ENCODE measurements at regions not wholly inside any gene's neighbourhood (a gene's known extent, or its start where the extent isn't known, plus 50 kb on each side); places are given as distances from the start of the nearest gene placed in this dataset.
A peak's percentile ranks its signal among the peaks of the same experiment; 100 is the strongest.

DNA sequence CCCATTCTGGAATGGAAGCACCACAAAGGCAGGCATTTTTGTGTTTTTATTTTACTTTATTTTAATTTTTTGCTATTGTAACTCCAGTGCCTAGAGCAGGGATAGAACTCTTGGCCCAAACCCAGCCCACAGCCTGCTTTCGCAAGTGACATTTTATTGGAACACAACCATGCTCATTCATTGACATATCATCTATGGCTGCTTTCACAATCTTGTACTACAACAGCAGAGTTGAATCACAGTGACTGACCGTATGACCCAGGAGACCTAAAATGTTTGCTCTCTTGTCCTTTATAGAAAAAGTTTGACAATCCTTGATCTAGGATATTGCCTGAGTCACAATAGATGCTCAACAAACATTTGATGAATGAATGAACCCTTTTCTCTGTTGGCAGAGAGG lies 83.9 kb upstream of the ATP1A1 start:
- peaks cover 31 to 51% (median 42%) of the 10 kb centered on the region in 3 donors for H3K4me1 ChIP-seq

DNA sequence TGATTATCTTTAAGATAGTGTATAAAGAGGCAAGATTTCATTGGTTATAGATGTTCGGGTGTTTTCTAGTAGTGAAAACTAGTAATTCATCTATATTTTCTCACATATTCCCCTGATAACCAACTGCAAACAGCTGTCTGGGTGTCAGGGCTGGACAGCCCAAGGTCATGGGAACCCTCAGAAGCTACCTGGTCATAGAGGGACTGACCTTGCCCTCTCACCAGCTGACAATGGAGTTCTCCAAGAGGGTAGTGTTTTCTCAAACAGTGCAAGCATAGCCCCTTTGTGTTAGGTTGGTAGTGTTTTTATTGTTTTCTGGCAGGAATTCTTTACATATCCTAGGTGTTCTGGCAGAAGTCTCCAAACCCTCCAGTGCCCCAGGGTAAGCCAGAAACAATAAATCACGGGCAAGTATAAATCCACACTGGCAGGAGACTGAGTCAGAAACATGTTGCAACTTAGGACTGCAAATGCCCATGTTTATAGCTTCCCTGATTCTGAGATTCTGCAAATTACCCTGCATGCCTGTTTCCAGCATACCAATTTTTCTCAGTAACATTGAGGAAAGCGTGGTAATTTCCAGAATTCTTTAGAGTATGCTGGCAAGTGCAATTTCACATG lies 82.8 kb upstream of the ATP1A1 start:
- intact Hi-C loops (cut with DNase I): no loop called here
- H3K4me3 ChIP-seq: no peak overlapping the region
- H3K9me3 ChIP-seq: no peaks in the 10 kb centered on the region
- FAIRE-seq (no peak), ATAC-seq (peak in 3 of 4 donors; percentile 13 to 30 (median 25)), DNase-seq (no peak)
- H3K27ac ChIP-seq: peak overlapping the region; percentile 13 to 70 (median 30)
- TF ChIP-seq, protein P1, sequence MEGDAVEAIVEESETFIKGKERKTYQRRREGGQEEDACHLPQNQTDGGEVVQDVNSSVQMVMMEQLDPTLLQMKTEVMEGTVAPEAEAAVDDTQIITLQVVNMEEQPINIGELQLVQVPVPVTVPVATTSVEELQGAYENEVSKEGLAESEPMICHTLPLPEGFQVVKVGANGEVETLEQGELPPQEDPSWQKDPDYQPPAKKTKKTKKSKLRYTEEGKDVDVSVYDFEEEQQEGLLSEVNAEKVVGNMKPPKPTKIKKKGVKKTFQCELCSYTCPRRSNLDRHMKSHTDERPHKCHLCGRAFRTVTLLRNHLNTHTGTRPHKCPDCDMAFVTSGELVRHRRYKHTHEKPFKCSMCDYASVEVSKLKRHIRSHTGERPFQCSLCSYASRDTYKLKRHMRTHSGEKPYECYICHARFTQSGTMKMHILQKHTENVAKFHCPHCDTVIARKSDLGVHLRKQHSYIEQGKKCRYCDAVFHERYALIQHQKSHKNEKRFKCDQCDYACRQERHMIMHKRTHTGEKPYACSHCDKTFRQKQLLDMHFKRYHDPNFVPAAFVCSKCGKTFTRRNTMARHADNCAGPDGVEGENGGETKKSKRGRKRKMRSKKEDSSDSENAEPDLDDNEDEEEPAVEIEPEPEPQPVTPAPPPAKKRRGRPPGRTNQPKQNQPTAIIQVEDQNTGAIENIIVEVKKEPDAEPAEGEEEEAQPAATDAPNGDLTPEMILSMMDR (IDR thresholded peaks at IDR 0.05): no peak
- peaks cover 31 to 51% (median 42%) of the 10 kb centered on the region in 3 donors for H3K4me1 ChIP-seq
- 50 to 54% methylated on average over 3 of the region's 3 CpGs for WGBS, 2 donors
- H3K27me3 ChIP-seq: no peaks in the 10 kb centered on the region
- H3K36me3 ChIP-seq: no peaks in the 10 kb centered on the region

More for the DNA sequence above, 83.9 kb upstream of the ATP1A1 start:
- Histone ChIP-seq H3K4me3 (no peak overlapping the region), H3K27ac (peak overlapping the region in 1 of 4 donors; percentile 70), H3K36me3 (no peaks in the 10 kb centered on the region), H3K27me3 (no peaks in the 10 kb centered on the region), H3K9me3 (no peaks in the 10 kb centered on the region)
- intact Hi-C loops (cut with DNase I): no loop called here
- TF ChIP-seq, protein P1 (IDR thresholded peaks at IDR 0.05): no peak
- no peak for FAIRE-seq
- 45 to 49% methylated on average over 2 of the region's 2 CpGs for WGBS, 2 donors
- peak in 3 of 4 donors; percentile 9 to 36 (median 15) for ATAC-seq
- DNase-seq: peak in 1 of 6 donors; percentile 49

GRCh38 chr1:116291024-116291423 lies 82.0 kb upstream of the ATP1A1 start:
- peaks cover 31 to 51% (median 42%) of the 10 kb centered on the region in 3 donors for H3K4me1 ChIP-seq
- no peaks in the 10 kb centered on the region for H3K36me3 ChIP-seq
- intact Hi-C loops (cut with DNase I): no loop called here
- DNase-seq: peak in 4 of 6 donors; percentile 55 to 85 (median 82)
- FAIRE-seq: no peak
- H3K9me3 ChIP-seq: no peaks in the 10 kb centered on the region
- peak; percentile 76 to 89 (median 83) for ATAC-seq
- no peaks in the 10 kb centered on the region for H3K27me3 ChIP-seq
- 16 to 25% methylated on average over 2 of the region's 2 CpGs for WGBS, 2 donors
- TF ChIP-seq, protein P1 (IDR thresholded peaks at IDR 0.05): no peak
- H3K27ac ChIP-seq: peak overlapping the region; percentile 13 to 70 (median 30)
- no peak overlapping the region for H3K4me3 ChIP-seq

- FAIRE-seq: no peak
- H3K27me3 ChIP-seq: no peaks in the 10 kb centered on the region
- 48 to 52% methylated on average over 5 of the region's 5 CpGs for WGBS, 2 donors
- TF ChIP-seq, protein P1 (IDR thresholded peaks at IDR 0.05): no peak
- H3K36me3 ChIP-seq: no peaks in the 10 kb centered on the region
- DNase-seq: no peak
- H3K9me3 ChIP-seq: no peaks in the 10 kb centered on the region
- intact Hi-C loops (cut with DNase I): no loop called here
- H3K4me1 ChIP-seq: peaks cover 27 to 38% (median 33%) of the 10 kb centered on the region in 3 donors
- H3K27ac ChIP-seq: no peak overlapping the region
- H3K4me3 ChIP-seq: no peak overlapping the region
- no peak for ATAC-seq
Measured at GRCh38 chr1:116292929-116293725, 79.9 kb upstream of the ATP1A1 start.
